Choroid plexus epithelial cell (primary cell): ENCODE measurements at regions not wholly inside any gene's neighbourhood (a gene's known extent, or its start where the extent isn't known, plus 50 kb on each side); places are given as distances from the start of the nearest gene placed in this dataset.

Experiments used
- DNase-seq: peaks from one replicate; pipeline ENCODE4 v3.0.0-alpha.2; 2010; ENCODE audit warnings: low read depth
- H3K4me3 ChIP-seq: 2 replicates; pipeline ENCODE4 v1.5.1; 2011; ENCODE audit warnings: low read depth, mild to moderate bottlenecking, control low read depth, low read length, moderate library complexity
- CTCF ChIP-seq: conservative IDR thresholded peaks from 2 replicates; pipeline ENCODE4 v1.5.1; 2011; ENCODE audit warnings: low read depth, mild to moderate bottlenecking, control low read depth, inconsistent platforms, low read length, moderate library complexity

DNA sequence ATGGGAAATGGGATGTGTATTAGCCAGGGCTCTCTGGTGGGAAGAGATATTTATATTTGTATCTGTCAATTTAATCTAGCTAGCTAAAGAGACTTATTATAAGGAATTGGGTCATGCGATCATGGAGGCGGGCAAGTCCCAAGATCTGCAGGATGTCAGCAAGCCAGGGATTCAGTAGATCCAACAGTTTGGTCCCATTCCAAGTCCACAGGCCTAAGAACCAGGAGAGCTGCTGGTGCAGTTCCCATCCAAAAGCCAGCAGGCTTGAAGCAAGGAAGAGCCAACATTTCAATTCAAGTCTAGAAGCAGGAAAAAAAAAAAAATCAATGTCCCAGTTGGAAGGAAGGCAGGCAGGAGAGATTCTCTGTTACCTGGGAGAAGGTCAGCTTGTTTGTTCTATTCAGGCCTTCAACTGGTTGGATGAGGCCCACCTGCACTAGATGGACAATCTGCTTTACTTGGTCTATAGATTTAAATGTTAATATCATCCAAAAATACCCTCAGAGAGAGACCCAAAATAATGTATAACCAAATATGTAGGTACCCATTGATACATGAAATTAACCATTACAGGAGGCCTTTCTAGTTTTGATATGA is 60.7 kb upstream of the BCAT1 start:
- DNase-seq: no peak
- no peak overlapping the region for H3K4me3 ChIP-seq
- no peak for TF ChIP-seq CTCF

DNA sequence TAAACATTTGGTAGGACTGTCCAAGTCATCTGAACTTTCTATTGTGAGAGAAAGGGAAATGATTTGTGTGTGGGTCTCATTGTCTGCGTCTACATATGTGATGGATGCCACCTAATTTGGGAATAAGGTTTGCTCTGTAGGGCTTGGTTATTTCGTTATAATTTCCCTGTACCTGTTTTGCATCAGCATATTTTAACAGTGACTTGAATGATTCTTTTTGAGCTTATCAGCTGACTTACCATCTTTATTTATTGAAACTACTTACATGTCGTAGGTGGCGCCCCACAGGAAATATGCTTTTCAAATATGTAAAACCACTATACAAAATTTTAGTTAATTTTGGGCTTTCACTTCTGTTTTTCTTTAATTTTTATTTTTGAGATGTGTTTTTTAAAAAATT is 56.5 kb upstream of the BCAT1 start:
- no peak for DNase-seq
- TF ChIP-seq CTCF: no peak
- no peak overlapping the region for H3K4me3 ChIP-seq

DNA sequence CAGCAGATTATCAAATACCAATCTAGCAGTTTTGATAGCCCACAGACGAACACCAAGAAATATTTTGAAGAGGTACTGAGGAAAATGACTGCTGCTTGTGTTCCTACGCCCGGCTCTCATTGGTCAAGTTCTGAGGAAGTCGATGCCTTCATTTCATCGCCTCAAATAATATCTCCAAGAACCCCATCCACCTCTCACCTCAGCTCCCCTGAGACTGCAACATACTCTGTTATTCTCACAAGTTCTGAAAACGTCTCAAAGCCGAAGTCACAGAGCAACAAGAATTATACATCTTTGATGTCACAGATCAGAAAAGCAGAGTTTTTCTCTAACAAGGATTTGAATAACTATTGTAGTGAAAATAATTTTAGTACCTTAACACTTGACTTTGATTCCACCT is 55.5 kb upstream of the BCAT1 start:
- no peak for TF ChIP-seq CTCF
- no peak overlapping the region for H3K4me3 ChIP-seq

GRCh38 chr12:25001311-25001710 is 52.4 kb upstream of the BCAT1 start:
- no peak for TF ChIP-seq CTCF
- no peak overlapping the region for H3K4me3 ChIP-seq
- no peak for DNase-seq

More for the DNA sequence above, 55.5 kb upstream of the BCAT1 start:
- DNase-seq: no peak
